Activated gamma-delta T cell (primary cell): ENCODE measurements at regions not wholly inside any gene's neighbourhood (a gene's known extent, or its start where the extent isn't known, plus 50 kb on each side); places are given as distances from the start of the nearest gene placed in this dataset.

Source experiments
- DNase-seq: peaks from one replicate; lab custom pipeline; 2025; lab: John Stamatoyannopoulos, UW

DNA sequence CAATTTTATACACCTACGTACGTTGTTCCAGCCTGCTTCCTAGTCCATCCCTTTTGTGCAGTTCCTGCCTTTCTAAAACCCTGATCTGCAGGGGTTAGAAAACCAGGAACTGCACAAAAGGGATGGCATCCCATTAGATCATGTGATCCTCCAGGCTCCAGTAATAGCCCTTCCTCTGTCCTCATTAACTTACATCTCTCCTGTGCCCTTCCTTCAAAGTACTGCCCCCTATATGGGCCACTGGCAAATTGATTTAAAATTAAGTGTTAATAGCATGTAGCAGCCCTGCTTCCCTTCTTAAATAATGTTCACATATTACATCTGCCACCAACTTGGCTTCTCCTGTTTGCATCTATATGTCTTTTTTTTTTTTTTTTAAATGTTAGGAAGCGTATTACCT lies 61.3 kb upstream of the NXPH2 start:
- no peak for DNase-seq

- no peak for DNase-seq
These were observed 58.8 kb upstream of the NXPH2 start for GRCh38 chr2:138838851-138839620.

DNA sequence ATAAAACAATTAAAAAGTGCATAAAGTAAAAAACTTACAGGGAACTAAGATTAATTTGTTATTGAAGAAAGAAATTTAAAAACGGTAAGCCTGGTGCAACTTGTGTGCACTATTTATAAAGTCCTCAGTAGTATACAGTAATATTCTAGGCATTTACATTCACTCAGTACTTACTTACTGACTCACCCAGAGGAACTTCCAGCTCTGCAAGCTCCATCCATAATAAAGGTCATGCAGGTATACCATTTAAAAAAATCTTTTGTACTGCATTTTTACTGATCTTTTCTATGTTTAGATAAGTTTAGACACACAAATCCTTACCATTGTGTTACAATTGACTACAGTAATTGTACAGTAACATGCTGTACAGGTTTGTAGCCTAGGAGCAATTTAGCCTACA lies 51.5 kb upstream of the NXPH2 start:
- DNase-seq = no peak

- DNase-seq = no peak
These were observed 51.0 kb upstream of the NXPH2 start for GRCh38 chr2:138831154-138831553.

DNA sequence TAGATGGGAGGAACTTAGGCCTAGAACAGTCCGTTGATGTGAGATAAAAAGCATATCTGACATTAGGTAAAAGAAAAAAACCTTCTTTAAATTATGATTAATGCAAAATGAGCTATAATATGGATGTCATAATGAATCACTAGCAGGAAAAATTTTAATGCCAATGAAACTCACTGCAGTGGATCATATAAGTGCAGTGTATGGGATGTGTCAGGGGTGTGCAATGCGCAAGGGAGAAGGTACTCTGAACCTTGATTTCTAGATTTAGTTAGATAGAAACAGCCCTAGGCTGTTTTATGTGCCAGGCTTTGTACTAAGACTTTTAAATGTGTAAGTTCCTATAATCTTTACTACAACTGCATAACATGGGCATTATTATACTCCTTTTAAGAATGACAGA lies 50.4 kb upstream of the NXPH2 start:
- no peak for DNase-seq
